Mesendoderm (in vitro differentiated cells): ENCODE measurements at regions not wholly inside any gene's neighbourhood (a gene's known extent, or its start where the extent isn't known, plus 50 kb on each side); places are given as distances from the start of the nearest gene placed in this dataset.

Experiments
- DNase-seq: peaks from one replicate; pipeline ENCODE4 v3.0.0; 2013
- H2AK5ac ChIP-seq: 2 replicates; pipeline ENCODE4 v1.6.1; 2013; ENCODE audit warnings: low read length, inconsistent platforms
- H2BK120ac ChIP-seq: 2 replicates; pipeline ENCODE4 v1.6.1; 2013; ENCODE audit warnings: low read depth, mild to moderate bottlenecking, low read length, moderate library complexity, mixed read lengths
- H2BK15ac ChIP-seq: replicated peaks from 2 replicates; pipeline ENCODE4 v1.6.1; 2013; ENCODE audit warnings: low read depth, mild to moderate bottlenecking, moderate library complexity
- H2BK5ac ChIP-seq: 2 replicates; pipeline ENCODE4 v1.6.1; 2013; ENCODE audit warnings: low read length, inconsistent platforms
- H3K18ac ChIP-seq: 2 replicates; pipeline ENCODE4 v1.6.1; 2013; ENCODE audit warnings: mild to moderate bottlenecking, low read length, mixed read lengths
- H3K23ac ChIP-seq: one replicate; pipeline ENCODE4 v1.6.1; 2013; ENCODE audit warnings: low read length
- H3K27ac ChIP-seq: 2 replicates; pipeline ENCODE4 v1.5.1; 2013; ENCODE audit warnings: low read depth, mild to moderate bottlenecking, inconsistent platforms, low read length, moderate library complexity
- H3K27me3 ChIP-seq: 2 replicates; pipeline ENCODE4 v1.6.1; 2013; ENCODE audit warnings: low read length, control low read depth, mild to moderate bottlenecking, inconsistent platforms; ENCODE audit not compliant: insufficient read depth, poor library complexity
- H3K36me3 ChIP-seq: 2 replicates; pipeline ENCODE4 v1.6.1; 2013; ENCODE audit warnings: low read length, inconsistent platforms; ENCODE audit not compliant: control insufficient read depth, insufficient read depth
- H3K4ac ChIP-seq: one replicate; pipeline ENCODE4 v1.6.1; 2013; ENCODE audit warnings: low read depth, mild to moderate bottlenecking, low read length, moderate library complexity
- H3K4me1 ChIP-seq: 2 replicates; pipeline ENCODE4 v1.6.1; 2013; ENCODE audit warnings: low read depth, low read length, inconsistent platforms; ENCODE audit not compliant: control insufficient read depth
- H3K4me2 ChIP-seq: 2 replicates; pipeline ENCODE4 v1.6.1; 2013; ENCODE audit warnings: low read length
- H3K4me3 ChIP-seq: 2 replicates; pipeline ENCODE4 v1.5.1; 2013; ENCODE audit warnings: mild to moderate bottlenecking, low read length
- H3K56ac ChIP-seq: one replicate; pipeline ENCODE4 v1.6.1; 2013; ENCODE audit warnings: low read length
- H3K79me1 ChIP-seq: 2 replicates; pipeline ENCODE4 v1.6.1; 2013; ENCODE audit warnings: low read length, inconsistent platforms
- H3K79me2 ChIP-seq: 2 replicates; pipeline ENCODE4 v1.6.1; 2013; ENCODE audit warnings: mild to moderate bottlenecking, low read length; ENCODE audit not compliant: control insufficient read depth, insufficient read depth
- H3K9ac ChIP-seq: 2 replicates; pipeline ENCODE4 v1.6.1; 2013; ENCODE audit warnings: low read length, inconsistent platforms
- H4K5ac ChIP-seq: one replicate; pipeline ENCODE4 v1.6.1; 2013; ENCODE audit warnings: low read length
- H4K8ac ChIP-seq: one replicate; pipeline ENCODE4 v1.6.1; 2013; ENCODE audit warnings: low read depth, mild to moderate bottlenecking, control low read depth, low read length, moderate library complexity
- WGBS: extraction: QIAGEN DNeasy Blood & Tissue Kit; methylation state at CpG from one replicate; pipeline ENCODE4 v1.1.7; 2013; ENCODE audit warnings: low lambda C conversion rate, missing lambda C conversion rate; ENCODE audit not compliant: insufficient coverage; ENCODE audit errors: extremely low coverage; 5-methylcytosine and 5-hydroxymethylcytosine counted together

DNA sequence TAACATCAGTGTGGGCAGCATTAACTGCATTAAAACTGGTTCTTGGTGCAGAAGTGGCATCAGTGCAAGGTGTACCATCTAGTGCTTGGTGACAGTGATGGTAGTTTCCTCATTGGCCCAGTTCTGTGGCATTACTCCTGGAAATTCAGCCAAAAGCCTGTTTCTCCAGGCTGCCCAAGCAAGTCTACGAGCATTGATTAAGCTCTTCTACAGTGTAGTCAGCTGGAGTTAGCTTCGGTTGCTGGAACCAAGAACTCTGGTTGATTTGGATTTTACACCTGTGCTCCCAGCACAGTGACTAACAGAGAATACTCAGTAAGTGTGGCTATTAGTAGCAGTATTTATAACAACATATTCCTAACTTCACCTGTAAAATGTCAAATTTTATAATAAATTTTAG, 84.9 kb upstream of the ZDHHC17 start:
- Histone ChIP-seq H3K36me3 (no peaks in the 10 kb centered on the region), H3K23ac (no peak overlapping the region), H2AK5ac (no peak overlapping the region), H3K4me1 (no peaks in the 10 kb centered on the region), H4K8ac (no peak overlapping the region), H3K79me1 (no peaks in the 10 kb centered on the region), H2BK5ac (no peak overlapping the region), H4K5ac (no peak overlapping the region), H3K79me2 (no peaks in the 10 kb centered on the region), H3K4me3 (no peak overlapping the region), H2BK15ac (no peak overlapping the region), H3K4me2 (no peak overlapping the region), H3K27ac (no peak overlapping the region), H3K18ac (no peak overlapping the region), H2BK120ac (no peak overlapping the region), H3K56ac (no peak overlapping the region), H3K27me3 (no peaks in the 10 kb centered on the region), H3K4ac (no peak overlapping the region), H3K9ac (no peak overlapping the region)
- no CpG with 5 or more reads among the region's 2 CpGs for WGBS
- no peak for DNase-seq

DNA sequence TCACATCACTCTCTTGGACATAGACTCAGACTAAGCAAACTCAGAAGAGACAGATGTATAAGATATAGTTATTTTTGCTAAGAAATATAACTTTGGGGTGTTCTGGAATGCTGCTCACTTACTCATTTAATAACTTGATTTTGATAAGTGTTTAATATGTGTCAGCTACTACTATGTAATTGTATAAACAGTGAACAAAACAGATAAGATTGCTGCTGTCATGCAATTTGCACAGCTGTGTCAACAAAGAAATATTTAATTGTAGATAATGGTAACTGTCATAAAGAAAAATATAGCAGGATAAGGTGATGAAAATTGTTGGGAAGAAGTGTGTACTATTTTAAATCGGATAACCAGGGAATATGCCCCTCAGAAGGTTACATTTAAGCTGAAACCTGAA, 84.1 kb upstream of the ZDHHC17 start:
- Histone ChIP-seq H4K8ac (no peak overlapping the region), H3K4me2 (no peak overlapping the region), H3K4me1 (no peaks in the 10 kb centered on the region), H2BK15ac (no peak overlapping the region), H2AK5ac (no peak overlapping the region), H3K27ac (no peak overlapping the region), H3K9ac (no peak overlapping the region), H3K79me1 (no peaks in the 10 kb centered on the region), H3K27me3 (no peaks in the 10 kb centered on the region), H3K23ac (no peak overlapping the region), H3K18ac (no peak overlapping the region), H3K79me2 (no peaks in the 10 kb centered on the region), H2BK5ac (no peak overlapping the region), H3K4ac (no peak overlapping the region), H4K5ac (no peak overlapping the region), H3K36me3 (no peaks in the 10 kb centered on the region), H3K56ac (no peak overlapping the region), H3K4me3 (no peak overlapping the region), H2BK120ac (no peak overlapping the region)
- DNase-seq, result no peak
- 100% methylated on average over 1 of the region's 1 CpG for WGBS

GRCh38 chr12:76680940-76681339, 83.0 kb upstream of the ZDHHC17 start:
- no peaks in the 10 kb centered on the region for H3K36me3 ChIP-seq
- no peak overlapping the region for H3K4ac ChIP-seq
- no peak overlapping the region for H2BK15ac ChIP-seq
- no peaks in the 10 kb centered on the region for H3K27me3 ChIP-seq
- H3K23ac ChIP-seq, result no peak overlapping the region
- H4K5ac ChIP-seq, result no peak overlapping the region
- H3K79me2 ChIP-seq, result no peaks in the 10 kb centered on the region
- H2AK5ac ChIP-seq, result no peak overlapping the region
- WGBS, result no CpG with 5 or more reads among the region's 2 CpGs
- H2BK120ac ChIP-seq, result no peak overlapping the region
- no peak overlapping the region for H3K56ac ChIP-seq
- no peak overlapping the region for H3K18ac ChIP-seq
- H3K4me3 ChIP-seq, result no peak overlapping the region
- peak; percentile 33 for DNase-seq
- H3K27ac ChIP-seq, result no peak overlapping the region
- no peak overlapping the region for H2BK5ac ChIP-seq
- no peak overlapping the region for H3K9ac ChIP-seq
- H4K8ac ChIP-seq, result no peak overlapping the region
- H3K79me1 ChIP-seq, result no peaks in the 10 kb centered on the region
- H3K4me1 ChIP-seq, result no peaks in the 10 kb centered on the region
- no peak overlapping the region for H3K4me2 ChIP-seq

DNA sequence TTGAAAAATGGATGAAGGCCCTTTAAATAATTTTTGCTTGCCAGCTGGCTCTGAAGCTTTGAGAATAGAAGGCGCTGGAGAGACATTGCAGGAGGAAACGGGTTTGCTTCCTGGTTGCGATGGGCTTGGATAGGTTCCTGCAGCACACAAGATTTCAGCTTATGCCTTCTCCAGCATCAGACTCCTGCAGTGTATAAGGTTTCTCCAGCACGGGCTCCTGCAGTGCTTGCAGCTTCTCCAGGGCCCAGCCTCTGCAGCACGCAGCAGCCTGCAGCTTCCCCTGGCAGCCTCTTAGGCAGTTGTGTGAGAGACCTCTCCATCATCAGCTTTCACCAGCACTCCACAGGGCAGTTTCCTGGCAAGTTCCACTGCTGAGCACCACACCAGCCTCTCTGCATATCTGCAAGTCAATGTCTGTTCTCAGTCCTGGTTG, 78.7 kb upstream of the ZDHHC17 start:
- Histone ChIP-seq H4K8ac (no peak overlapping the region), H3K4me2 (no peak overlapping the region), H3K79me1 (no peaks in the 10 kb centered on the region), H3K36me3 (no peaks in the 10 kb centered on the region), H3K4me1 (no peaks in the 10 kb centered on the region), H3K56ac (no peak overlapping the region), H3K27ac (no peak overlapping the region), H3K4me3 (no peak overlapping the region), H3K79me2 (no peaks in the 10 kb centered on the region), H4K5ac (no peak overlapping the region), H3K18ac (no peak overlapping the region), H3K23ac (no peak overlapping the region), H3K27me3 (no peaks in the 10 kb centered on the region), H2AK5ac (no peak overlapping the region), H3K4ac (no peak overlapping the region), H3K9ac (no peak overlapping the region), H2BK120ac (no peak overlapping the region), H2BK15ac (no peak overlapping the region), H2BK5ac (no peak overlapping the region)
- peak; percentile 71 for DNase-seq
- no CpG with 5 or more reads among the region's 5 CpGs for WGBS

DNA sequence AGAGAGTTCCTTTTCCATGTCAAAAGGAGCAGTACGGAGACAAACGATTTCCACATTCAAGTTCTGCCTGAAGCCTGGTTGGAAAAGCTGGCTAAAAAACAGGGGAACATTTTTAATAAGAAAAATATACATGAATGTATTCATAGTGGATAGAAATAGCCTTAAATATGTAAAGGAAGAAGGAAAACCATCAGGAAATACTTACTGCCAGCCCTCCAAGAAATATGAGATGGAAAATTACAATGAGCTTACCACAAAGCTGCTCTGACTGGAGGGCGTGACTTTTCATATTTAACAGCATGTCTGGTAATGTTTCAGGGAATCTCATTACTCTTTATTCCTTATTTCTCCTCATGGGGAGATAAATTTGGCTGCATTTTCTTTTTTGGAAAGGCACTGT, 75.9 kb upstream of the ZDHHC17 start:
- H3K23ac ChIP-seq, result no peak overlapping the region
- H2BK120ac ChIP-seq, result no peak overlapping the region
- no peak overlapping the region for H3K9ac ChIP-seq
- no peaks in the 10 kb centered on the region for H3K4me1 ChIP-seq
- H3K79me2 ChIP-seq, result no peaks in the 10 kb centered on the region
- no peak overlapping the region for H3K4me2 ChIP-seq
- H2BK15ac ChIP-seq, result no peak overlapping the region
- H3K4ac ChIP-seq, result no peak overlapping the region
- no peak overlapping the region for H3K18ac ChIP-seq
- no peak overlapping the region for H3K27ac ChIP-seq
- H3K79me1 ChIP-seq, result no peaks in the 10 kb centered on the region
- no peak for DNase-seq
- no peak overlapping the region for H2BK5ac ChIP-seq
- H3K36me3 ChIP-seq, result no peaks in the 10 kb centered on the region
- H4K5ac ChIP-seq, result no peak overlapping the region
- H3K4me3 ChIP-seq, result no peak overlapping the region
- no CpG with 5 or more reads among the region's 3 CpGs for WGBS
- H4K8ac ChIP-seq, result no peak overlapping the region
- no peak overlapping the region for H2AK5ac ChIP-seq
- no peaks in the 10 kb centered on the region for H3K27me3 ChIP-seq
- no peak overlapping the region for H3K56ac ChIP-seq

- Histone ChIP-seq H3K4me3 (no peak overlapping the region), H2AK5ac (no peak overlapping the region)
These were observed 75.3 kb upstream of the ZDHHC17 start for GRCh38 chr12:76688631-76689030.

More at GRCh38 chr12:76688631-76689030, 75.3 kb upstream of the ZDHHC17 start:
- WGBS, result no CpG with 5 or more reads among the region's 2 CpGs
- Histone ChIP-seq H4K5ac (no peak overlapping the region), H2BK5ac (no peak overlapping the region), H2BK15ac (no peak overlapping the region), H3K4me1 (no peaks in the 10 kb centered on the region), H3K9ac (no peak overlapping the region), H3K36me3 (no peaks in the 10 kb centered on the region), H3K79me1 (no peaks in the 10 kb centered on the region), H4K8ac (no peak overlapping the region), H3K4me2 (no peak overlapping the region), H3K27me3 (no peaks in the 10 kb centered on the region), H3K18ac (no peak overlapping the region), H3K4ac (no peak overlapping the region), H3K79me2 (no peaks in the 10 kb centered on the region), H2BK120ac (no peak overlapping the region), H3K56ac (no peak overlapping the region), H3K27ac (no peak overlapping the region), H3K23ac (no peak overlapping the region)
- DNase-seq, result no peak
